CD14-positive monocyte (primary cell): ENCODE measurements at regions not wholly inside any gene's neighbourhood (a gene's known extent, or its start where the extent isn't known, plus 50 kb on each side); places are given as distances from the start of the nearest gene placed in this dataset.
A peak's percentile ranks its signal among the peaks of the same experiment; 100 is the strongest.

ENCODE experiments used
- DNase-seq, 3 donors: peaks; one replicate each; pipeline ENCODE4 v3.0.0-alpha.2; 2011 to 2022
- H2AFZ ChIP-seq: 2 replicates; pipeline ENCODE4 v1.6.0; 2012; ENCODE audit warnings: mild to moderate bottlenecking, low read depth, low read length, inconsistent platforms; ENCODE audit not compliant: insufficient read depth, poor library complexity, severe bottlenecking
- H3K27ac ChIP-seq, 2 donors: 1 replicate in 1 of 2; 2 replicates in 1 of 2; pipeline ENCODE4 v1.5.1; 2012 to 2013; ENCODE audit warnings: low read length in 2 of 2, control low read depth in 1 of 2, inconsistent platforms in 1 of 2, low read depth in 1 of 2, mild to moderate bottlenecking in 1 of 2
- H3K27me3 ChIP-seq, 2 donors: one replicate each; pipeline versions ENCODE4 v1.6.0 to v1.6.1; 2011 to 2013; ENCODE audit warnings: low read length in 2 of 2; ENCODE audit not compliant: control insufficient read depth in 2 of 2, insufficient read depth in 2 of 2
- H3K36me3 ChIP-seq, 2 donors: replicated peaks in 1 of 2; 1 replicate in 1 of 2; 2 replicates in 1 of 2; pipeline versions ENCODE4 v1.5.1 to v1.6.1; 2012 to 2013; ENCODE audit warnings: low read length in 2 of 2, control low read depth in 1 of 2, inconsistent platforms in 1 of 2, mild to moderate bottlenecking in 1 of 2; ENCODE audit not compliant: insufficient read depth in 2 of 2, control insufficient read depth in 1 of 2
- H3K4me1 ChIP-seq, 2 donors: 1 replicate in 1 of 2; 2 replicates in 1 of 2; pipeline versions ENCODE4 v1.5.1 to v1.6.1; 2012 to 2013; ENCODE audit warnings: low read length in 2 of 2, control low read depth in 1 of 2, inconsistent platforms in 1 of 2, mild to moderate bottlenecking in 1 of 2, moderate library complexity in 1 of 2; ENCODE audit not compliant: insufficient read depth in 2 of 2, control insufficient read depth in 1 of 2
- H3K4me2 ChIP-seq: replicated peaks from 2 replicates; pipeline ENCODE3; 2012; ENCODE audit warnings: low read length, moderate library complexity, mild to moderate bottlenecking; ENCODE audit not compliant: poor library complexity, severe bottlenecking; ENCODE audit errors: extremely low read depth
- H3K4me3 ChIP-seq, 3 experiments: fragments of 200-600 bp in 1 of 3; sonication (generic) in 1 of 3; replicated peaks in 1 of 3; 1 replicate in 2 of 3; 2 replicates in 1 of 3; pipeline ENCODE4 v1.5.1; 2011 to 2013; ENCODE audit warnings: low read length in 3 of 3, mild to moderate bottlenecking in 3 of 3, control low read depth in 2 of 3, low read depth in 2 of 3, inconsistent platforms in 1 of 3, moderate library complexity in 1 of 3
- H3K79me2 ChIP-seq: 2 replicates; pipeline ENCODE4 v1.6.0; 2012; ENCODE audit warnings: mild to moderate bottlenecking, control low read depth, inconsistent platforms, low read length, moderate library complexity; ENCODE audit not compliant: insufficient read depth
- H3K9ac ChIP-seq: 2 replicates; pipeline ENCODE4 v1.6.0; 2017; ENCODE audit warnings: low read length, mild to moderate bottlenecking; ENCODE audit not compliant: insufficient read depth, poor library complexity, severe bottlenecking
- H3K9me3 ChIP-seq, 2 donors: replicated peaks in 1 of 2; 1 replicate in 1 of 2; 2 replicates in 1 of 2; pipeline versions ENCODE4 v1.5.1 to v1.6.1; 2012 to 2013; ENCODE audit warnings: low read length in 2 of 2, control low read depth in 1 of 2; ENCODE audit not compliant: control insufficient read depth in 1 of 2, insufficient read depth in 1 of 2
- H4K20me1 ChIP-seq: 2 replicates; pipeline ENCODE4 v1.6.0; 2012; ENCODE audit warnings: mild to moderate bottlenecking, low read length, control low read depth, moderate library complexity; ENCODE audit not compliant: insufficient read depth
- H3K27ac Mint-ChIP-seq, 7 donors: one replicate each; pipeline ENCODE4 v1.8.0; 2020; ENCODE audit warnings: mild to moderate bottlenecking in 7 of 7, mixed read lengths in 7 of 7, moderate library complexity in 6 of 7, inconsistent platforms in 2 of 7
- H3K27me3 Mint-ChIP-seq, 3 donors: one replicate each; pipeline ENCODE4 v1.8.0; 2021 to 2022; ENCODE audit warnings: low read depth in 3 of 3, mild to moderate bottlenecking in 3 of 3, mixed read lengths in 3 of 3, moderate library complexity in 3 of 3, inconsistent platforms in 1 of 3
- H3K36me3 Mint-ChIP-seq, 2 donors: one replicate each; pipeline ENCODE4 v1.8.0; 2020; ENCODE audit warnings: mixed read lengths in 2 of 2, inconsistent platforms in 1 of 2, mild to moderate bottlenecking in 1 of 2
- H3K4me1 Mint-ChIP-seq: one replicate; pipeline ENCODE4 v1.8.0; 2020; ENCODE audit warnings: mild to moderate bottlenecking, mixed read lengths
- H3K4me3 Mint-ChIP-seq, 2 donors: one replicate each; pipeline ENCODE4 v1.8.0; 2020; ENCODE audit warnings: mild to moderate bottlenecking in 2 of 2, mixed read lengths in 2 of 2, moderate library complexity in 1 of 2
- H3K9me3 Mint-ChIP-seq, 7 donors: one replicate each; pipeline ENCODE4 v1.8.0; 2020 to 2022; ENCODE audit warnings: mixed read lengths in 7 of 7, mild to moderate bottlenecking in 6 of 7, moderate library complexity in 6 of 7, inconsistent platforms in 2 of 7
- CTCF ChIP-seq: fragments of 200-600 bp; IDR thresholded peaks from one replicate; pipeline ENCODE4 v1.8.0; 2022; ENCODE audit warnings: antibody characterized with exemption, mild to moderate bottlenecking
- WGBS: methylation state at CpG from one replicate; pipeline ENCODE4 v1.1.5; 2013; ENCODE audit warnings: missing lambda C conversion rate; ENCODE audit not compliant: insufficient coverage; 5-methylcytosine and 5-hydroxymethylcytosine counted together
- intact Hi-C, 2 donors: fragments of 100-400 bp; cut with micrococcal nuclease; formaldehyde crosslinking; loops; one replicate each; pipeline versions ENCODE4 v1.15.0 to v1.15.1; 2023

DNA sequence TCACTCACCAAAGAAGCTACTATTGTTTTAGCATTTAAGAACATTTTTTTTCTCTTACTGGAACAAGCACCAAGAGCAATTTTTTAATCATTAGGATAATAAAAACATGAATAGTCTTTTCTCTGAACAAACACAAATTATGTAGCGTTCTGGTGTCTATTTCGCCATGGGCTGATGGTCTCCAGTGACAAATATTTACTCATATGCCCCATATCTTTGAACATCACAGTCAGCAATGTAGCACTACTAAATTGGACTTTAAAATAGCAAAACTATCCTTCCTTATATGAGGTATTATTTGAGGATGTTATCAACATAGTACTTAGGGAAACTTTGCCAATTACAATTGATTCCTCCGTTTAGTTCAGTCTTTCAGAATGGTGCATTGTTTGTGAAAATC, 1326.0 kb upstream of the ZEB2 start:
- peaks cover 5% of the 10 kb centered on the region for H3K4me1 Mint-ChIP-seq
- Histone ChIP-seq H3K79me2 (no peaks in the 10 kb centered on the region), H3K4me2 (no peak overlapping the region), H3K9ac (no peak overlapping the region), H2AFZ (no peak overlapping the region), H3K27me3 (no peaks in the 10 kb centered on the region), H3K27ac (no peak overlapping the region), H3K9me3 (no peaks in the 10 kb centered on the region), H3K4me3 (no peak overlapping the region), H4K20me1 (no peaks in the 10 kb centered on the region), H3K4me1 (peaks cover 0 to 6% of the 10 kb centered on the region in 2 donors), H3K36me3 (no peaks in the 10 kb centered on the region)
- no peaks in the 10 kb centered on the region for H3K27me3 Mint-ChIP-seq
- no CpG with 5 or more reads among the region's 3 CpGs for WGBS
- TF ChIP-seq CTCF, result no peak
- no peak overlapping the region for H3K4me3 Mint-ChIP-seq
- no peak for DNase-seq
- H3K27ac Mint-ChIP-seq, result no peak overlapping the region
- H3K36me3 Mint-ChIP-seq, result no peaks in the 10 kb centered on the region
- peaks cover 0 to 2% (median 0%) of the 10 kb centered on the region in 7 donors for H3K9me3 Mint-ChIP-seq
- intact Hi-C loops, result no loop called here

GRCh38 chr2:145845207-145845894, 1325.4 kb upstream of the ZEB2 start:
- H3K4me1 Mint-ChIP-seq, result peaks cover 5% of the 10 kb centered on the region
- H2AFZ ChIP-seq, result no peak overlapping the region
- no peak overlapping the region for H3K9ac ChIP-seq
- H3K4me3 ChIP-seq, result no peak overlapping the region
- TF ChIP-seq CTCF, result no peak
- H3K4me1 ChIP-seq, result peaks cover 0 to 6% of the 10 kb centered on the region in 2 donors
- no CpG with 5 or more reads among the region's 2 CpGs for WGBS
- no peak overlapping the region for H3K4me3 Mint-ChIP-seq
- DNase-seq, result peak; percentile 13 to 26 (median 18)
- intact Hi-C loops, result no loop called here
- no peaks in the 10 kb centered on the region for H3K36me3 Mint-ChIP-seq
- H3K27ac Mint-ChIP-seq, result no peak overlapping the region
- no peaks in the 10 kb centered on the region for H3K79me2 ChIP-seq
- H3K36me3 ChIP-seq, result no peaks in the 10 kb centered on the region
- H3K4me2 ChIP-seq, result no peak overlapping the region
- peaks cover 0 to 2% (median 0%) of the 10 kb centered on the region in 7 donors for H3K9me3 Mint-ChIP-seq
- no peaks in the 10 kb centered on the region for H4K20me1 ChIP-seq
- no peak overlapping the region for H3K27ac ChIP-seq
- H3K9me3 ChIP-seq, result no peaks in the 10 kb centered on the region
- no peaks in the 10 kb centered on the region for H3K27me3 Mint-ChIP-seq
- H3K27me3 ChIP-seq, result no peaks in the 10 kb centered on the region
